ENCODE measurements at regions not wholly inside any gene's neighbourhood (a gene's known extent, or its start where the extent isn't known, plus 50 kb on each side); places are given as distances from the start of the nearest gene placed in this dataset.
"Not testable (repeated sequence)": the region's sequence is repeated elsewhere in the genome, so short reads cannot be mapped to it uniquely, and the experiment has no call there.

- TF ChIP-seq EZH2phosphoT487 (IDR thresholded peaks at IDR 0.05; ENCODE audit: borderline replicate concordance); ELF1 (IDR thresholded peaks at IDR 0.05; ENCODE audit: borderline replicate concordance, low read depth); RAD21 (IDR thresholded peaks at IDR 0.05; ENCODE audit: low read depth); ZNF274 (IDR thresholded peaks at IDR 0.05; ENCODE audit: low read depth, low read length); CEBPB (IDR thresholded peaks at IDR 0.05; ENCODE audit: low read depth): not testable (repeated sequence)
- TF ChIP-seq, protein P1, sequence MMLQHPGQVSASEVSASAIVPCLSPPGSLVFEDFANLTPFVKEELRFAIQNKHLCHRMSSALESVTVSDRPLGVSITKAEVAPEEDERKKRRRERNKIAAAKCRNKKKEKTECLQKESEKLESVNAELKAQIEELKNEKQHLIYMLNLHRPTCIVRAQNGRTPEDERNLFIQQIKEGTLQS (IDR thresholded peaks at IDR 0.05): not testable (repeated sequence)
- TF ChIP-seq, protein P2, sequence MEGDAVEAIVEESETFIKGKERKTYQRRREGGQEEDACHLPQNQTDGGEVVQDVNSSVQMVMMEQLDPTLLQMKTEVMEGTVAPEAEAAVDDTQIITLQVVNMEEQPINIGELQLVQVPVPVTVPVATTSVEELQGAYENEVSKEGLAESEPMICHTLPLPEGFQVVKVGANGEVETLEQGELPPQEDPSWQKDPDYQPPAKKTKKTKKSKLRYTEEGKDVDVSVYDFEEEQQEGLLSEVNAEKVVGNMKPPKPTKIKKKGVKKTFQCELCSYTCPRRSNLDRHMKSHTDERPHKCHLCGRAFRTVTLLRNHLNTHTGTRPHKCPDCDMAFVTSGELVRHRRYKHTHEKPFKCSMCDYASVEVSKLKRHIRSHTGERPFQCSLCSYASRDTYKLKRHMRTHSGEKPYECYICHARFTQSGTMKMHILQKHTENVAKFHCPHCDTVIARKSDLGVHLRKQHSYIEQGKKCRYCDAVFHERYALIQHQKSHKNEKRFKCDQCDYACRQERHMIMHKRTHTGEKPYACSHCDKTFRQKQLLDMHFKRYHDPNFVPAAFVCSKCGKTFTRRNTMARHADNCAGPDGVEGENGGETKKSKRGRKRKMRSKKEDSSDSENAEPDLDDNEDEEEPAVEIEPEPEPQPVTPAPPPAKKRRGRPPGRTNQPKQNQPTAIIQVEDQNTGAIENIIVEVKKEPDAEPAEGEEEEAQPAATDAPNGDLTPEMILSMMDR (IDR thresholded peaks at IDR 0.05 in 2 of 3, conservative IDR thresholded peaks at IDR 0.05 in 1 of 3; ENCODE audit: borderline replicate concordance in 1 of 3, insufficient read depth in 1 of 3, low read depth in 2 of 3, low read length in 2 of 3): not testable (repeated sequence)
Measured at GRCh38 chr1:182631-183030, 268.8 kb downstream of the OR4F29 start.

Data from HCT116 (cell line).